ENCODE measurements at regions not wholly inside any gene's neighbourhood (a gene's known extent, or its start where the extent isn't known, plus 50 kb on each side); places are given as distances from the start of the nearest gene placed in this dataset.

GRCh38 chr2:8630676-8631464, 51.0 kb upstream of the ID2 start:
- Histone ChIP-seq H3K4me3 (ENCODE audit: low read length in 2 of 2) (no peak overlapping the region), H3K9me3 (ENCODE audit: control insufficient read depth in 2 of 2, low read length in 2 of 2) (no peaks in the 10 kb centered on the region), H3K9ac (ENCODE audit: low read length in 2 of 2) (no peak overlapping the region), H3K27me3 (ENCODE audit: control insufficient read depth in 1 of 2, insufficient read depth in 2 of 2, low read length in 2 of 2) (no peaks in the 10 kb centered on the region), H3K4me1 (ENCODE audit: control insufficient read depth, insufficient read depth, low read length) (no peaks in the 10 kb centered on the region), H3K36me3 (ENCODE audit: control insufficient read depth in 2 of 2, insufficient read depth in 2 of 2, low read length in 2 of 2) (no peaks in the 10 kb centered on the region), H3K27ac (ENCODE audit: low read length) (no peak overlapping the region)

GRCh38 chr2:8631465-8632005, 50.3 kb upstream of the ID2 start:
- no peaks in the 10 kb centered on the region for H3K9me3 ChIP-seq (ENCODE audit: control insufficient read depth in 2 of 2, low read length in 2 of 2)
- no peak overlapping the region for H3K27ac ChIP-seq (ENCODE audit: low read length)
- H3K4me3 ChIP-seq (ENCODE audit: low read length in 2 of 2) = no peak overlapping the region
- peaks cover 6% of the 10 kb centered on the region for H3K4me1 ChIP-seq (ENCODE audit: control insufficient read depth, insufficient read depth, low read length)
- H3K27me3 ChIP-seq (ENCODE audit: control insufficient read depth in 1 of 2, insufficient read depth in 2 of 2, low read length in 2 of 2) = no peaks in the 10 kb centered on the region
- no peak overlapping the region for H3K9ac ChIP-seq (ENCODE audit: low read length in 2 of 2)
- H3K36me3 ChIP-seq (ENCODE audit: control insufficient read depth in 2 of 2, insufficient read depth in 2 of 2, low read length in 2 of 2) = no peaks in the 10 kb centered on the region

All from stomach smooth muscle (tissue), 2 donors.